GM12878 (cell line): ENCODE measurements at regions not wholly inside any gene's neighbourhood (a gene's known extent, or its start where the extent isn't known, plus 50 kb on each side); places are given as distances from the start of the nearest gene placed in this dataset.

Source experiments
- ATAC-seq: fragments of 200-7000 bp; cut with Tn5 transposase; 3 replicates; pipeline ENCODE4 v1.9.1; 2020; ENCODE audit warnings: mild to moderate bottlenecking, moderate library complexity
- BruUV-seq: library from RNA; stranded (reverse); fragments of 400-500 nt; replicated peaks from 2 replicates; lab custom pipeline; 2021; lab: Mats Ljungman, UMichigan
- CTCF ChIA-PET: fragments of 300-600 bp; sonication (Branson Sonifier 250); formaldehyde crosslinking; extraction: SDS; loops from one replicate; lab custom pipeline; 2021; ENCODE audit warnings: inconsistent platforms; lab: Yijun Ruan, JAX
- POLR2A ChIA-PET: fragments of 350-600 bp; formaldehyde crosslinking; extraction: SDS; loops from one replicate; lab custom pipeline; 2021; ENCODE audit warnings: inconsistent platforms; lab: Charles Lee
- RAD21 ChIA-PET: fragments of 300-600 bp; sonication (Branson Sonifier 250); formaldehyde crosslinking; loops from one replicate; lab custom pipeline; 2023; ENCODE audit warnings: antibody characterized with exemption; ENCODE audit not compliant: unreplicated experiment; lab: Charles Lee
- SMC1A ChIA-PET: fragments of 300-600 bp; sonication (Branson Sonifier 250); formaldehyde crosslinking; loops from one replicate; lab custom pipeline; 2023; ENCODE audit not compliant: unreplicated experiment, uncharacterized antibody; lab: Charles Lee
- DNase-seq: peaks from one replicate; pipeline ENCODE4 v3.0.0-alpha.2; 2011; ENCODE audit warnings: low read depth, low spot score
- FAIRE-seq: peaks from 3 replicates; lab custom pipeline; 2011; peaks lifted over from hg19 to GRCh38; lab: Jason Lieb, UNC
- H2AFZ ChIP-seq: 2 replicates; pipeline ENCODE4 v1.6.0; 2011; ENCODE audit warnings: low read depth, low read length, control low read depth; ENCODE audit not compliant: control insufficient read depth
- H3K27ac ChIP-seq: 2 replicates; pipeline ENCODE4 v1.5.1; 2011; ENCODE audit warnings: control low read depth; ENCODE audit not compliant: control insufficient read depth, insufficient read depth
- H3K27me3 ChIP-seq, 2 experiments: replicated peaks in 1 of 2; 2 replicates each; pipeline versions ENCODE4 v1.6.0 to v1.6.1; 2011; ENCODE audit warnings: low read length in 1 of 2; ENCODE audit not compliant: control insufficient read depth in 2 of 2, insufficient read depth in 2 of 2
- H3K36me3 ChIP-seq, 2 experiments: 2 replicates each; pipeline ENCODE4 v1.5.1; 2011; ENCODE audit warnings: low read length in 1 of 2; ENCODE audit not compliant: control insufficient read depth in 2 of 2, insufficient read depth in 2 of 2
- H3K4me1 ChIP-seq: 2 replicates; pipeline ENCODE4 v1.6.1; 2011; ENCODE audit warnings: mild to moderate bottlenecking, low read length, moderate library complexity, mixed read lengths; ENCODE audit not compliant: control insufficient read depth, insufficient read depth
- H3K4me2 ChIP-seq: 2 replicates; pipeline ENCODE4 v1.6.0; 2011; ENCODE audit warnings: control low read depth; ENCODE audit not compliant: control insufficient read depth, insufficient read depth
- H3K4me3 ChIP-seq: fragments of 200-600 bp; sonication (generic); 2 replicates; pipeline ENCODE4 v1.5.1; 2016
- H3K79me2 ChIP-seq: 2 replicates; pipeline ENCODE4 v1.6.0; 2011; ENCODE audit warnings: low read length; ENCODE audit not compliant: control insufficient read depth, insufficient read depth
- H3K9ac ChIP-seq: 2 replicates; pipeline ENCODE4 v1.8.0; 2011; ENCODE audit warnings: low read length, control low read depth, mixed read lengths; ENCODE audit not compliant: control insufficient read depth, insufficient read depth
- H3K9me3 ChIP-seq: replicated peaks from 3 replicates; pipeline ENCODE4 v1.5.1; 2011; ENCODE audit warnings: mild to moderate bottlenecking, low read length; ENCODE audit not compliant: control insufficient read depth, insufficient read depth
- H4K20me1 ChIP-seq: 2 replicates; pipeline ENCODE4 v1.6.0; 2011; ENCODE audit not compliant: control insufficient read depth, insufficient read depth
- SREBF2 ChIP-seq: IDR thresholded peaks from 2 replicates; pipeline ENCODE4 v1.6.1; 2012; ENCODE audit warnings: mild to moderate bottlenecking, low read length
- STAT3 ChIP-seq: IDR thresholded peaks from 2 replicates; pipeline ENCODE4 v1.6.1; 2011; ENCODE audit warnings: low read depth, low read length, improper control_type of control experiment
- ZNF24 ChIP-seq: fragments of 450-650 bp; IDR thresholded peaks from 2 replicates; pipeline ENCODE4 v1.6.1; 2017; ENCODE audit warnings: antibody characterized with exemption, mild to moderate bottlenecking
- WGBS: methylation state at CpG from one replicate; pipeline ENCODE4 v1.1.6; 2016; ENCODE audit warnings: low lambda C conversion rate; ENCODE audit not compliant: insufficient replicate concordance, insufficient coverage; ENCODE audit errors: missing lambda C conversion rate; 5-methylcytosine and 5-hydroxymethylcytosine counted together
- in situ Hi-C: fragments of 300-500 bp; cut with MboI; formaldehyde crosslinking; loops from 9 replicates; pipeline ENCODE4 v1.14.3; 2018; ENCODE audit warnings: mixed read lengths
- intact Hi-C: fragments of 100-400 bp; cut with micrococcal nuclease; formaldehyde crosslinking; loops from one replicate; pipeline ENCODE4 v1.14.2; 2022; ENCODE audit not compliant: unreplicated experiment
- TF ChIP-seq, protein P1 (sequence below): IDR thresholded peaks from 2 replicates; pipeline ENCODE4 v1.6.1; 2011; ENCODE audit warnings: low read depth, low read length, improper control_type of control experiment, borderline replicate concordance
- TF ChIP-seq, protein P2 (sequence below): IDR thresholded peaks from 2 replicates; pipeline ENCODE4 v1.6.1; 2012; ENCODE audit warnings: low read depth, low read length, improper control_type of control experiment

DNA sequence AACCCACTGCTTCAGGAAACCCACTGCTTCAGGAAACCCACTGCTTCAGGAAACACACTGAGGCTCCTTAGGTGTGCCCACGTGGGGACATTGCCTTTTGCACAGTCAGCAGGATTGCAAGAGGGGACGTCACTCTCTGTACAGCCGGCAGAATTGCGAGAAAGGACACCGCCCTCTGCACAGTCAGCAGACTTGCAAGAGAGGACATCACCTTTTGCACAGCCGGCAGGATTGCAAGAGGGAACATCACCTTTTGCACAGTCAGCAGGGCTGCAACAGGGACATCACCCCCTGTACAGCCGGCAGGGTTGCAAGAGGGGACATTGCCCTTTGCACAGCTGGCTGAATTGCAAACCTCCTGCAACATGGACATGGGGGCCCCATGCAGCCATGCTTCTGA is 407.6 kb downstream of the GLRX3 start:
- CTCF ChIA-PET: no interaction called here

DNA sequence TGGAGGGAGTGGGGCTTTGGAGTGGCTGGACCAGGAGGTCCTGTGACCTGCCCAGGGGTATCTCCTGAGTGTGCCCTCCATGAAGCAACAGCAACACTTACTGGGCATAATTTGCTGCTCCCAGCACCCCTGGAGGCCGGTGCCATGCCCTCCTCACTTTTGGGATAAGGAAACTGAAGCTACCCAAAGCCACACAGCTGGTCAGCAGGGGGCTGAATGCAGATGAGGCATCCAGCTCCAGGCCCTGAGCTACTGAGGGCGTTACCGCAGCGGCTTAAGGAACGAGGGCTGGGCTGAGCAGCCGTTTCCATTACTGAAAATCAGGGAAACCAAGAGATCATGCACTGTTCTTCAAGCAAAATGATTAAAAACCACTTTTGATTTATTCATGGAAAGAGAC is 408.9 kb downstream of the GLRX3 start:
- Histone ChIP-seq H2AFZ (no peak overlapping the region), H3K27me3 (no peaks in the 10 kb centered on the region), H3K9me3 (no peaks in the 10 kb centered on the region), H3K4me2 (no peak overlapping the region), H3K9ac (no peak overlapping the region), H3K4me3 (no peak overlapping the region), H3K4me1 (no peaks in the 10 kb centered on the region), H3K79me2 (no peaks in the 10 kb centered on the region), H4K20me1 (no peaks in the 10 kb centered on the region), H3K36me3 (no peaks in the 10 kb centered on the region), H3K27ac (no peak overlapping the region)
- ChIA-PET SMC1A (no interaction called here), RAD21 (no interaction called here), POLR2A (no interaction called here), CTCF (no interaction called here)
- intact Hi-C loops: no loop called here
- WGBS: 22% methylated on average over 6 of the region's 6 CpGs
- TF ChIP-seq ZNF24 (no peak), SREBF2 (no peak), STAT3 (no peak)
- TF ChIP-seq, protein P1, sequence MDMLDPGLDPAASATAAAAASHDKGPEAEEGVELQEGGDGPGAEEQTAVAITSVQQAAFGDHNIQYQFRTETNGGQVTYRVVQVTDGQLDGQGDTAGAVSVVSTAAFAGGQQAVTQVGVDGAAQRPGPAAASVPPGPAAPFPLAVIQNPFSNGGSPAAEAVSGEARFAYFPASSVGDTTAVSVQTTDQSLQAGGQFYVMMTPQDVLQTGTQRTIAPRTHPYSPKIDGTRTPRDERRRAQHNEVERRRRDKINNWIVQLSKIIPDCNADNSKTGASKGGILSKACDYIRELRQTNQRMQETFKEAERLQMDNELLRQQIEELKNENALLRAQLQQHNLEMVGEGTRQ: no peak
- ATAC-seq (no peak), DNase-seq (no peak), FAIRE-seq (no peak)
- no TSS peak for BruUV-seq
- in situ Hi-C loops: no loop called here

More for the DNA sequence above, 407.6 kb downstream of the GLRX3 start:
- no peak for FAIRE-seq
- H4K20me1 ChIP-seq: no peaks in the 10 kb centered on the region
- TF ChIP-seq, protein P2, sequence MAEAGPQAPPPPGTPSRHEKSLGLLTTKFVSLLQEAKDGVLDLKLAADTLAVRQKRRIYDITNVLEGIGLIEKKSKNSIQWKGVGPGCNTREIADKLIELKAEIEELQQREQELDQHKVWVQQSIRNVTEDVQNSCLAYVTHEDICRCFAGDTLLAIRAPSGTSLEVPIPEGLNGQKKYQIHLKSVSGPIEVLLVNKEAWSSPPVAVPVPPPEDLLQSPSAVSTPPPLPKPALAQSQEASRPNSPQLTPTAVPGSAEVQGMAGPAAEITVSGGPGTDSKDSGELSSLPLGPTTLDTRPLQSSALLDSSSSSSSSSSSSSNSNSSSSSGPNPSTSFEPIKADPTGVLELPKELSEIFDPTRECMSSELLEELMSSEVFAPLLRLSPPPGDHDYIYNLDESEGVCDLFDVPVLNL: no peak
- TF ChIP-seq, all 136 proteins: peak for 0
- Histone ChIP-seq H3K9ac (no peak overlapping the region), H3K9me3 (no peaks in the 10 kb centered on the region), H3K27ac (no peak overlapping the region), H3K4me3 (no peak overlapping the region), H3K27me3 (no peaks in the 10 kb centered on the region), H3K4me1 (no peaks in the 10 kb centered on the region), H3K36me3 (no peaks in the 10 kb centered on the region), H2AFZ (no peak overlapping the region), H3K79me2 (no peaks in the 10 kb centered on the region), H3K4me2 (no peak overlapping the region)
- ChIA-PET POLR2A (no interaction called here), RAD21 (no interaction called here), SMC1A (no interaction called here)
- BruUV-seq: no TSS peak
- in situ Hi-C loops: no loop called here
- ATAC-seq: no peak
- no peak for DNase-seq
- intact Hi-C loops: no loop called here
- 72% methylated on average over 7 of the region's 7 CpGs for WGBS
